ENCODE measurements at regions not wholly inside any gene's neighbourhood (a gene's known extent, or its start where the extent isn't known, plus 50 kb on each side); places are given as distances from the start of the nearest gene placed in this dataset.
A peak's percentile ranks its signal among the peaks of the same experiment; 100 is the strongest.

DNA sequence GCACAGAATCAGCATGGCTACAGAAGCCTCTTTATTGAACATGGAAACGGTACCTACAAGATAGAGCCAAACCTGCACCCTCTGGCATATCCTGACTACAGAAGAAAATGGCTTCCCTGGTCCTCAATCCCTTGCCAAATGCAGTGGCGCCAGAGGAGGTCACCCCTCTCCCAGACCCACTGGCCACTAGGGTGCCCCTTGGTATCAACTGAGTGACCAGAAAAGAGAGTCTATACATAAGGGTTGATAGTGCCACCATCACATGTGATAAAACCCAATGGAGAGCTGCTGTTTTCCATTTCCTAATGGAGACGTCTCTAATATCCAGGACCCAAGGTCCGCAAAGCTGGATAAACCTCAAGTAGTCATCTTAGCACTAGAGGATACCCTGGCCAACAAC, 52.7 kb upstream of the ALK start:
- DNase-seq = no peak

- no peak for DNase-seq
Measured at GRCh38 chr2:29977284-29977683, 55.9 kb upstream of the ALK start.

GRCh38 chr2:29981402-29981801, 60.0 kb upstream of the ALK start:
- no peak for DNase-seq

- no peak for DNase-seq
Measured at GRCh38 chr2:29983308-29983707, 61.9 kb upstream of the ALK start.

GRCh38 chr2:29987146-29987545, 65.8 kb upstream of the ALK start:
- DNase-seq = no peak

DNA sequence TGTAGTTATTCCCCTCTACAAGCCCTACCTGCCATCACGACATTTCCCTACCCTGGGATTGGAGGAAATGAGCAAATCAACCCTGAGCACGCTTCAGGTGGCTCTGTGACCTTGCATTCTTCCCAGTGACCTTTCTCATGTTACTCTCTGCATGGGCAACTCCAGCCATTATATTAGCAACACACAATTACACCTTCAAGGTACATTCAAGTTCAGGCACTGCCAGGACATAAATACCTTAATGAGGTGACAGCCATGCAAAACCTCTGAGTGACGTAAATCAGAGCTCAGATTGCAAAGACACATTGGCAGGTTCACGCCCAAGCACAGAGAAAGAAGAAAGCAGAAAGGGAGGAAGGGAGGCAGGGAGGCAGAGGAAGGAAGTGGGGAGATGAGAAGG, 68.7 kb upstream of the ALK start:
- DNase-seq = no peak

DNA sequence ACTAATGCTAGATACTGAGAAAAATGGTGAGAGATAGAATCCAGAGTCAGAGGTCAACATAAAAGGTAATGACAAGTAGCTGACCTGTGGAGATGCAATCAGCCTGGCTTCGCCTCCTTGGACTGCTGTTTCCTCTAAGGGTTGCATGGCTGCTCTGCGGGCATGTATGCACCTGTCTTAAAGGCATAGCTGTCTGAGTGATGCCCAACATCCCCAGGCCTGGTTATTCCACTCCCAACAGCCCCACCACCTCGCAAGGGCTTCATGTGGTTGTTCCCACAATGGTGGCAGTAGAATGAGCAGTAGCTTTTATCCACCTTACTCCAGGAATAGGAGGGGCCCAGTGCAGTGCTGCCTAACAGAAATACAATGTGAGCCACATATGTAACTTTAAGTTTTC, 69.7 kb upstream of the ALK start:
- no peak for DNase-seq

DNA sequence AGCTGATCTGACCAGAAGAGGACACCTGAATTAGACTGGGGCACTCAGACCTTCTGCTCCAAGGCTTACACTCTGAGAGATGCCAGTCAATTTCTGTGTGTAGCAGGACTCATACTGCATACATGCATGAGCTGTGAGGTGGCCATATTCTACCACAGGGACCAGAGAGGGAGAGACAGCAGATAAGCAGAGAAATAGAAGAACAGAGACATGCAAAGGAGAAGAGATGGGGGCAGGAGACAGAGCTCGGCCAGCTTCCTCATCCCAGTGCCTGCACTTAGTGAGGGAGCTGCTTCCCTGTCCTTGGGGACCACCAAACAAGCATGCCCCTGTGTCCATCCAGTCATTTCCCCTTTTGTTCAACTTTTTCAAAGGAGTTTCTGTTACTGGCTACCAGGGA, 73.9 kb upstream of the ALK start:
- DNase-seq = no peak

GRCh38 chr2:30003128-30003527, 81.7 kb upstream of the ALK start:
- DNase-seq = no peak

GRCh38 chr2:30022444-30023071, 101.2 kb upstream of the ALK start:
- DNase-seq = no peak

DNA sequence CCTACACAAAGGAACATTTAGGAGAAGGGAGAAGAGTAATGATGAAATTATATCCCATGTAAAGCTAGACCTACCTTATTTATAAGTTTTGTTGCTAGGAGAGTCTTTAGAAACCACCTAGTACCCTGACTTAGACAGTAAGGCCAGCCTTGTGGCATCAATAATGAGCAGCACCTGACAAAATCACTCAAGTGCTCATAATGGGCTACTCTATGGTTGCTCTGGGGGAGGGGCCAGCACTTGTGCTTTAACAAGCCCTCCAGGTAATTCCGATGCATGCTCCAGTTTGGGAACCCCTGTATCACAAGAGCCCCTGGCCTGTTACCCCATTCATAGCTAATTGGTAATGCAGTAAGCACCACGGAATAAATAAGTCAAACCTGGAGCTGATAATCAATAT, 102.9 kb upstream of the ALK start:
- DNase-seq = peak in 1 of 2 experiments; percentile 23

GRCh38 chr2:30026091-30027055, 105.0 kb upstream of the ALK start:
- DNase-seq = peak; percentile 50 to 72

- DNase-seq = no peak
Measured at GRCh38 chr2:30029804-30030203, 108.4 kb upstream of the ALK start.

- DNase-seq = no peak
Measured at GRCh38 chr2:30030361-30030760, 109.0 kb upstream of the ALK start.

DNA sequence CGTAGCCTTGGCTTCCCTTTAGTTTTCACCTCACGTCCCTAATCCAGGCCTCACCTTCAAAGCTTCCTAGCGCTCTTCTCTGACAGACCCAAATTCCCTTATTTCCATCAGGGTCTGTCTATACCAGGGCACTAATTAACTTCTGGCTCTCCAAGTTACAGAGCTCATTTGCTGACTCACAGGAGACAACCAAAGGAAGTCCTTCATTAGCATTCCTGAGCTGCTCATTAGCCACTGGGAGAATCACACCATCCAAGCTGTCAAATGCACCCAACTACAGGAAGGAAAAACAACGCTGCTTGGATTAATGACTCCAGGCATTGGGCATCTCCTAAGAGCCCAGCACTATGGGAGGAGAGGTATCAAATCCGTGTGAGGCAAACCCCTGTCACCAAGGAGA, 109.8 kb upstream of the ALK start:
- no peak for DNase-seq

- DNase-seq = no peak
Measured at GRCh38 chr2:30034052-30034775, 112.6 kb upstream of the YPEL5 start.

- no peak for DNase-seq
Measured at GRCh38 chr2:30037016-30037415, 109.8 kb upstream of the YPEL5 start.

DNA sequence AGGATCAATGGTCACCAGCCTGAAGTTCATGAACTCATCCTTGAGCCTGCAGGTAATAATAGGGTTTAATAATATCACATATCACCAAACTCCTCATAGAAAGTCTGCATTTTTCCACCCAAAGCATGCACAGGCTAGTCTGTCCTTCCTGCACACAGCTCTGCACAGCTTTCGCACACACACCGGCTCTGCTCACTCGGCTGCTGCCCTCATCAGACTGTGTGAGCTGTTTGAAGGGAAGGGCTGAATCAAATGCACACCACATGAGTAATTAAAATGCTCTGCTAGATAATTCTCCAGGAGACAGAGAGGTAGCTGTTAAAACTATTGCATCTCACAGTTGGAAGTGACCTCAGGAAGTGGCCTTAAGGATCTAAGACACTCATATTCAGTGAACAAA, 108.4 kb upstream of the YPEL5 start:
- DNase-seq = no peak

DNA sequence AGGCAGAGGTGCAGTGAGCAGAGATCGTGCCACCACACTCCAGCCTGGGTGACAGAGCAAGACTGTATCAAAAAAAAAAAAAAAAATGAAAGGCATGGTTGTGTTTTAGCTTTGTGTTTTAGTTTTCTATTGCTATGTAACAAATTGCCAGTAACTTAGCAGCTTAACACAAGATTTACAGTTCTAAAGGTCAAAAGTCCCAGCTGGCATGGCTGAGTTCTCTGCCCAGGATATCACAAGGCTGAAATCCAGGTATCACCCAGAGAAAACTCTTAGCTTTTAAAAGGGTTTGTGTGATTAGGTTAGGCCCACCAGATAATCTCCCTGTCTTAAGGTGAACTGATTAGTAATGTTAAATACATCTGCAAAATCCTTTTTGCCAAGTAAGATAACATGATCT, 107.7 kb upstream of the YPEL5 start:
- no peak for DNase-seq

- DNase-seq = no peak
Measured at GRCh38 chr2:30040147-30040546, 106.7 kb upstream of the YPEL5 start.

GRCh38 chr2:30041884-30042283, 104.9 kb upstream of the YPEL5 start:
- DNase-seq = no peak

DNA sequence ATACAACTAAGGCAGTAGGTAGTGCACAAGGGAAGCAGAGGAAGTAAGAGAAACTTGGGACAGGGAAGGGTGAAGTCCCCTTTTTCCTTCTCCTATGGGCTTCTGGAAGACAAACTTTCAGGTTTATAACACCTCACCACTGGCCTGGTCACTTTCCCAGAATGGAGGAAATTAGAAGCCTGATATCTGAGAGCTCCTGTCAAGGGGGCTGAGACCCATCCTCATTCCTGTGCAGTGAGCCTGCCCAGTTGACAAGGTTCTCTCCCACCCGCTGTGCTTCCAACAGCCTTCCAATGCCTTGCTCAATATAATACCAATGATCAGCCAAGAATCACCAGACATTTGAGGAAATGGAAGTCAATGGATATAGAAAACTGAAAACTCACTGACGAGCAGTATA, 100.4 kb upstream of the YPEL5 start:
- no peak for DNase-seq

- peak in 1 of 2 experiments; percentile 33 for DNase-seq
Measured at GRCh38 chr2:30046979-30047378, 99.8 kb upstream of the YPEL5 start.

Measured in NCI-H524 (cell line).